Uterus (tissue), 3 donors: ENCODE measurements at regions not wholly inside any gene's neighbourhood (a gene's known extent, or its start where the extent isn't known, plus 50 kb on each side); places are given as distances from the start of the nearest gene placed in this dataset.

Experiments used
- DNase-seq, 2 donors: peaks; one replicate each; pipeline ENCODE4 v3.0.0-alpha.2; 2019 to 2020
- H3K27ac ChIP-seq, 2 donors: fragments of 200-600 bp; sonication (generic); 1 replicate in 1 of 2; 2 replicates in 1 of 2; pipeline ENCODE4 v1.5.1; 2016 to 2018
- H3K27me3 ChIP-seq, 2 donors: fragments of 200-600 bp; sonication (generic); one replicate each; pipeline ENCODE4 v1.5.1; 2018 to 2019; ENCODE audit warnings: control low read depth in 1 of 2
- H3K36me3 ChIP-seq, 2 donors: fragments of 200-600 bp; sonication (generic); one replicate each; pipeline ENCODE4 v1.5.1; 2019; ENCODE audit warnings: control low read depth in 1 of 2
- H3K4me1 ChIP-seq, 2 donors: fragments of 200-600 bp; sonication (generic); one replicate each; pipeline ENCODE4 v1.5.1; 2018 to 2019; ENCODE audit warnings: control low read depth in 1 of 2
- H3K4me3 ChIP-seq, 2 donors: fragments of 200-600 bp; sonication (generic); 1 replicate in 1 of 2; 2 replicates in 1 of 2; pipeline ENCODE4 v1.5.1; 2018 to 2019; ENCODE audit warnings: mild to moderate bottlenecking in 1 of 2
- H3K9me3 ChIP-seq, 2 donors: fragments of 200-600 bp; sonication (generic); one replicate each; pipeline ENCODE4 v1.5.1; 2019; ENCODE audit warnings: control low read depth in 1 of 2
- POLR2A ChIP-seq, 2 donors: fragments of 450-650 bp; IDR thresholded peaks; one replicate each; pipeline ENCODE4 v1.6.1; 2016; ENCODE audit warnings: antibody characterized with exemption in 2 of 2, mild to moderate bottlenecking in 1 of 2, moderate library complexity in 1 of 2
- intact Hi-C: fragments of 100-400 bp; cut with DNase I; formaldehyde crosslinking; loops from one replicate; pipeline ENCODE4 v1.15.1; 2023; ENCODE audit warnings: low total_unique reads
- TF ChIP-seq, protein P1 (sequence below), 4 experiments: fragments of 200-600 bp in 2 of 4; fragments of 450-650 bp in 2 of 4; sonication (generic) in 2 of 4; IDR thresholded peaks; one replicate each; pipeline ENCODE4 v1.5.1; 2016 to 2019; ENCODE audit warnings: antibody characterized with exemption in 4 of 4, mild to moderate bottlenecking in 2 of 4, moderate library complexity in 1 of 4
- donor health status: DM: yes; HTN: yes; CAD: no.

DNA sequence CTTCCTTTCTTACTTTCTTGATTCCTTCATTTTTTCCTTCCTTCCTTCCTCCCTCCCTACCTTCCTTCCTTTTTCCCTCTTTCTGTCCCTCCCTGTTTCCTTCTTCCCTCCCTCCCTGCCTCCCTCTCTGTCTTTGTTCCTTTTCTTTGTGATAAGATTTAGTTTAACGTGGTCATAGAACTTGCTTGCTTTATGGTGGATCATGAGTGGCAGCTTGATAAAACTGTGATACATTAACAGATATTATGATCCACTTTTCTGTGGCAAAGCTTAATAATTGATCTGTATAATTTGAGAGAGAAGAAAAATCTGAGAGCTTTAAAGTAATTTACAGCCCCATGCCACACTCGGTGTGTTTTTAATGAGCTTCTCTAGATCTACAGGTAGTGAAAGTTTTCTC lies 280.5 kb downstream of the RNF144B start:
- TF ChIP-seq, protein P1, sequence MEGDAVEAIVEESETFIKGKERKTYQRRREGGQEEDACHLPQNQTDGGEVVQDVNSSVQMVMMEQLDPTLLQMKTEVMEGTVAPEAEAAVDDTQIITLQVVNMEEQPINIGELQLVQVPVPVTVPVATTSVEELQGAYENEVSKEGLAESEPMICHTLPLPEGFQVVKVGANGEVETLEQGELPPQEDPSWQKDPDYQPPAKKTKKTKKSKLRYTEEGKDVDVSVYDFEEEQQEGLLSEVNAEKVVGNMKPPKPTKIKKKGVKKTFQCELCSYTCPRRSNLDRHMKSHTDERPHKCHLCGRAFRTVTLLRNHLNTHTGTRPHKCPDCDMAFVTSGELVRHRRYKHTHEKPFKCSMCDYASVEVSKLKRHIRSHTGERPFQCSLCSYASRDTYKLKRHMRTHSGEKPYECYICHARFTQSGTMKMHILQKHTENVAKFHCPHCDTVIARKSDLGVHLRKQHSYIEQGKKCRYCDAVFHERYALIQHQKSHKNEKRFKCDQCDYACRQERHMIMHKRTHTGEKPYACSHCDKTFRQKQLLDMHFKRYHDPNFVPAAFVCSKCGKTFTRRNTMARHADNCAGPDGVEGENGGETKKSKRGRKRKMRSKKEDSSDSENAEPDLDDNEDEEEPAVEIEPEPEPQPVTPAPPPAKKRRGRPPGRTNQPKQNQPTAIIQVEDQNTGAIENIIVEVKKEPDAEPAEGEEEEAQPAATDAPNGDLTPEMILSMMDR (IDR thresholded peaks at IDR 0.05), result no peak
- no peak for TF ChIP-seq POLR2A (IDR thresholded peaks at IDR 0.05)
- no peak for DNase-seq
- H3K36me3 ChIP-seq, result no peaks in the 10 kb centered on the region
- no peak overlapping the region for H3K4me3 ChIP-seq
- no peak overlapping the region for H3K27ac ChIP-seq
- intact Hi-C loops, result no loop called here
- no peaks in the 10 kb centered on the region for H3K27me3 ChIP-seq
- H3K9me3 ChIP-seq, result no peaks in the 10 kb centered on the region
- H3K4me1 ChIP-seq, result no peaks in the 10 kb centered on the region

- Histone ChIP-seq H3K27ac (no peak overlapping the region), H3K27me3 (no peaks in the 10 kb centered on the region), H3K4me3 (no peak overlapping the region), H3K36me3 (no peaks in the 10 kb centered on the region), H3K9me3 (no peaks in the 10 kb centered on the region), H3K4me1 (no peaks in the 10 kb centered on the region)
- intact Hi-C loops, result no loop called here
- TF ChIP-seq, protein P1 (IDR thresholded peaks at IDR 0.05), result no peak
- TF ChIP-seq POLR2A (IDR thresholded peaks at IDR 0.05), result no peak
- DNase-seq, result no peak
Measured at GRCh38 chr6:18668994-18669393, 281.8 kb downstream of the RNF144B start.

GRCh38 chr6:18672852-18673251 lies 285.7 kb downstream of the RNF144B start:
- H3K9me3 ChIP-seq, result no peaks in the 10 kb centered on the region
- no peaks in the 10 kb centered on the region for H3K36me3 ChIP-seq
- no peak for DNase-seq
- no peak overlapping the region for H3K27ac ChIP-seq
- H3K4me3 ChIP-seq, result no peak overlapping the region
- TF ChIP-seq POLR2A (IDR thresholded peaks at IDR 0.05), result no peak
- TF ChIP-seq, protein P1 (IDR thresholded peaks at IDR 0.05), result no peak
- H3K4me1 ChIP-seq, result no peaks in the 10 kb centered on the region
- intact Hi-C loops, result no loop called here
- no peaks in the 10 kb centered on the region for H3K27me3 ChIP-seq

GRCh38 chr6:18674346-18674745 lies 287.2 kb downstream of the RNF144B start:
- Histone ChIP-seq H3K9me3 (no peaks in the 10 kb centered on the region), H3K4me3 (no peak overlapping the region), H3K36me3 (no peaks in the 10 kb centered on the region), H3K27me3 (no peaks in the 10 kb centered on the region), H3K27ac (no peak overlapping the region), H3K4me1 (no peaks in the 10 kb centered on the region)
- TF ChIP-seq POLR2A (IDR thresholded peaks at IDR 0.05), result no peak
- TF ChIP-seq, protein P1 (IDR thresholded peaks at IDR 0.05), result no peak
- DNase-seq, result no peak
- intact Hi-C loops, result no loop called here

DNA sequence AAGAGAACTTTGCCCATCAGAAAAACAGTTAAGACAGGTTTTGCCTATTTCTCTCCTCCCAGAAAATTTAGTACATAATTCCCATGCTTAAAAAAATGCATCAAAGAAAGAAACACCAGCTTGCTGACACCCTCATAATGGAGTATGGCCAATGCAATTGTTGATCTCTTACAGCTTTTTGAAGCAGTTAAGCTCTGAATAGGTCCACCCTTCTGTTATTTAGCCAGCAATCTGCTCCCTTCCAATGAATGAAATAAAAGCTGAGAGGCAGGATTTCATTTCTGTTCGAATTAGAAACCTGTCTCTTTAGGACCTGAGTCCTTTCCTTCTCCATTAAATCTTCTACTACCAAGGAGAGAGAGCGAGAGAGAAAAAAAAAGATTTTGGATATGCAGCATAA lies 288.7 kb downstream of the RNF144B start:
- no peaks in the 10 kb centered on the region for H3K9me3 ChIP-seq
- H3K4me3 ChIP-seq, result no peak overlapping the region
- no peak overlapping the region for H3K27ac ChIP-seq
- no peaks in the 10 kb centered on the region for H3K4me1 ChIP-seq
- no peaks in the 10 kb centered on the region for H3K36me3 ChIP-seq
- intact Hi-C loops, result no loop called here
- TF ChIP-seq POLR2A (IDR thresholded peaks at IDR 0.05), result no peak
- TF ChIP-seq, protein P1 (IDR thresholded peaks at IDR 0.05), result no peak
- no peaks in the 10 kb centered on the region for H3K27me3 ChIP-seq
- DNase-seq, result no peak
